Neural progenitor cell (in vitro differentiated cells): ENCODE measurements at regions not wholly inside any gene's neighbourhood (a gene's known extent, or its start where the extent isn't known, plus 50 kb on each side); places are given as distances from the start of the nearest gene placed in this dataset.
"Not testable (repeated sequence)": the region's sequence is repeated elsewhere in the genome, so short reads cannot be mapped to it uniquely, and the experiment has no call there.

ENCODE experiments used
- DNase-seq: peaks from one replicate; pipeline ENCODE4 v3.0.0-alpha.2; 2016; ENCODE audit warnings: low spot score
- H2AFZ ChIP-seq: fragments of 200-600 bp; sonication (generic); replicated peaks from 2 replicates; pipeline ENCODE4 v1.6.1; 2016; ENCODE audit warnings: antibody characterized with exemption
- H3F3A ChIP-seq: fragments of 200-600 bp; sonication (generic); 2 replicates; pipeline ENCODE4 v1.6.1; 2016; ENCODE audit warnings: antibody characterized with exemption, low read depth
- H3K27ac ChIP-seq: fragments of 200-600 bp; sonication (generic); 2 replicates; pipeline ENCODE4 v1.5.1; 2016; ENCODE audit warnings: mild to moderate bottlenecking
- H3K27me3 ChIP-seq: fragments of 200-600 bp; sonication (generic); 2 replicates; pipeline ENCODE4 v1.6.1; 2016; ENCODE audit warnings: mild to moderate bottlenecking, moderate library complexity
- H3K36me3 ChIP-seq: fragments of 200-600 bp; sonication (generic); 2 replicates; pipeline ENCODE4 v1.5.1; 2016
- H3K4me1 ChIP-seq: fragments of 200-600 bp; sonication (generic); 2 replicates; pipeline ENCODE4 v1.6.1; 2016; ENCODE audit warnings: mixed run types
- H3K4me2 ChIP-seq: fragments of 200-600 bp; sonication (generic); 2 replicates; pipeline ENCODE4 v1.6.1; 2016
- H3K4me3 ChIP-seq: fragments of 200-600 bp; sonication (generic); 2 replicates; pipeline ENCODE4 v1.5.1; 2016
- H3K79me2 ChIP-seq: fragments of 200-600 bp; sonication (generic); 2 replicates; pipeline ENCODE4 v1.6.1; 2016; ENCODE audit warnings: low read depth
- H3K9ac ChIP-seq: fragments of 200-600 bp; sonication (generic); 2 replicates; pipeline ENCODE4 v1.6.1; 2016
- H3K9me3 ChIP-seq: fragments of 200-600 bp; sonication (generic); 2 replicates; pipeline ENCODE4 v1.5.1; 2016; ENCODE audit warnings: low read depth
- H4K20me1 ChIP-seq: fragments of 200-600 bp; sonication (generic); 2 replicates; pipeline ENCODE4 v1.6.1; 2016; ENCODE audit warnings: low read depth
- H3K27ac Mint-ChIP-seq: 3 replicates; pipeline ENCODE4 v1.8.0; 2021; ENCODE audit warnings: mixed read lengths
- H3K27me3 Mint-ChIP-seq: 2 replicates; pipeline ENCODE4 v1.8.0; 2022; ENCODE audit warnings: low read depth, mild to moderate bottlenecking, inconsistent platforms, moderate library complexity, mixed read lengths; ENCODE audit not compliant: insufficient read depth
- H3K36me3 Mint-ChIP-seq: 3 replicates; pipeline ENCODE4 v1.8.0; 2021; ENCODE audit warnings: mixed read lengths
- H3K4me1 Mint-ChIP-seq: 3 replicates; pipeline ENCODE4 v1.8.0; 2021; ENCODE audit warnings: mixed read lengths
- H3K4me3 Mint-ChIP-seq: 3 replicates; pipeline ENCODE4 v1.8.0; 2021; ENCODE audit warnings: mild to moderate bottlenecking, moderate library complexity, mixed read lengths
- H3K9me3 Mint-ChIP-seq: 3 replicates; pipeline ENCODE4 v1.8.0; 2020; ENCODE audit warnings: mixed read lengths
- CTCF ChIP-seq: fragments of 200-600 bp; sonication (generic); IDR thresholded peaks from 2 replicates; pipeline ENCODE4 v1.5.1; 2017; ENCODE audit warnings: antibody characterized with exemption, mild to moderate bottlenecking
- EZH2 ChIP-seq: fragments of 200-600 bp; sonication (generic); IDR thresholded peaks from 2 replicates; pipeline ENCODE4 v1.6.1; 2017; ENCODE audit warnings: antibody characterized with exemption, mild to moderate bottlenecking, moderate library complexity
- EZH2phosphoT487 ChIP-seq: fragments of 200-600 bp; sonication (generic); IDR thresholded peaks from 2 replicates; pipeline ENCODE4 v1.6.1; 2017; ENCODE audit warnings: antibody characterized with exemption

DNA sequence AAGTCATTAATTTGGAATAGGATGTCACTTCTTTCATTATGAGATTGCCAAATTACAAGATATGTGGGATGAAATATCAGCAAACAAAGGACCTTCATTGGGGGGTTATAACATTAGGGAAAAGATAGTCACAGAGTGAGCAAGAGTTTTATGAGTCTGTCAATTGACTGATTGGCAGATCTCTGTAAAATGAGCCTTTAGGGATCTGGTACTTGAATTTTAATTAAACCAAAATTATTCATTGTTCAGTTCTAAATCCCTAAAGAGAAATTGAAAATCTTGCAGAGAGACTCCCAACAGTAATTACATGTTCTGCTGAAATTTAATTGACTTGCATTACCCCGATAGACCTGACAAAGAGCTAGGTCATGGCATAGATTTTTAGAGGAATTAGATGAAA is 768.1 kb upstream of the SPRY2 start:
- H3K4me2 ChIP-seq, result no peak overlapping the region
- Mint-ChIP-seq H3K4me1 (peaks cover 2% of the 10 kb centered on the region), H3K4me3 (no peak overlapping the region), H3K27me3 (peaks cover 2% of the 10 kb centered on the region), H3K27ac (no peak overlapping the region), H3K9me3 (no peaks in the 10 kb centered on the region), H3K36me3 (no peaks in the 10 kb centered on the region)
- H3K9me3 ChIP-seq, result no peaks in the 10 kb centered on the region
- TF ChIP-seq CTCF (no peak), EZH2 (no peak), EZH2phosphoT487 (no peak)
- no peaks in the 10 kb centered on the region for H4K20me1 ChIP-seq
- no peak overlapping the region for H3K4me3 ChIP-seq
- no peaks in the 10 kb centered on the region for H3K27me3 ChIP-seq
- DNase-seq, result no peak
- H3K36me3 ChIP-seq, result no peaks in the 10 kb centered on the region
- H3F3A ChIP-seq, result no peaks in the 10 kb centered on the region
- no peak overlapping the region for H3K9ac ChIP-seq
- H3K27ac ChIP-seq, result no peak overlapping the region
- no peak overlapping the region for H2AFZ ChIP-seq
- no peaks in the 10 kb centered on the region for H3K79me2 ChIP-seq
- no peaks in the 10 kb centered on the region for H3K4me1 ChIP-seq

DNA sequence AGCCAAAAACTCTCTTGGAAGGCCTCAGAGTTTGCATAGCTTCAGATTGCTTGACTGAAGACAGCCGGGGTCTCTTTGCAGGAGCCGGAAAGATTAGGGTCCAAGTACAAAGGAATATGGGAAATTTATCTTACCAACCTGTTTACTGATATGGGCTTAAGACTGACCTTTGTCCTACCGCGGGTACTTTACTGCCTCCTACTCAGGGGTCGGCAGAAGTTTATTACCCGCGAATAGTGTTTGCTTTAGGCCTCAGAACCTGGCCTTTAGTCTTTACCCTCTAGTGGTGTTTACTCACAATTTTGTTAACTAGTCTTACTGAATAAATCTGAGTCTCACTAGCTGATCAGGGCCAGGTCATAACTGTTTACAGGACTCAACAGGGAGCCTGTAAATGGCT is 765.4 kb upstream of the SPRY2 start:
- Mint-ChIP-seq H3K27ac (no peak overlapping the region), H3K27me3 (peaks cover 2% of the 10 kb centered on the region), H3K4me1 (peaks cover 10% of the 10 kb centered on the region), H3K9me3 (peaks cover 6% of the 10 kb centered on the region), H3K36me3 (no peaks in the 10 kb centered on the region), H3K4me3 (no peak overlapping the region)
- Histone ChIP-seq H3K9ac (no peak overlapping the region), H3K4me1 (no peaks in the 10 kb centered on the region), H2AFZ (no peak overlapping the region), H3K27ac (no peak overlapping the region), H3K4me3 (no peak overlapping the region), H3K36me3 (no peaks in the 10 kb centered on the region), H3K9me3 (no peaks in the 10 kb centered on the region), H3K27me3 (no peaks in the 10 kb centered on the region), H4K20me1 (no peaks in the 10 kb centered on the region), H3K79me2 (no peaks in the 10 kb centered on the region), H3K4me2 (no peak overlapping the region), H3F3A (no peaks in the 10 kb centered on the region)
- TF ChIP-seq CTCF (no peak), EZH2phosphoT487 (no peak), EZH2 (no peak)
- no peak for DNase-seq

GRCh38 chr13:81104035-81104715 is 763.2 kb upstream of the SPRY2 start:
- peaks cover 2% of the 10 kb centered on the region for H3K27me3 Mint-ChIP-seq
- H3K4me3 Mint-ChIP-seq, result no peak overlapping the region
- Histone ChIP-seq H3K9ac (no peak overlapping the region), H4K20me1 (no peaks in the 10 kb centered on the region), H2AFZ (peak overlapping the region; percentile 69), H3K4me1 (no peaks in the 10 kb centered on the region), H3K9me3 (no peaks in the 10 kb centered on the region), H3K4me2 (no peak overlapping the region), H3F3A (no peaks in the 10 kb centered on the region), H3K79me2 (no peaks in the 10 kb centered on the region), H3K4me3 (no peak overlapping the region), H3K27ac (no peak overlapping the region), H3K27me3 (no peaks in the 10 kb centered on the region), H3K36me3 (no peaks in the 10 kb centered on the region)
- no peak overlapping the region for H3K27ac Mint-ChIP-seq
- H3K9me3 Mint-ChIP-seq, result peaks cover 9% of the 10 kb centered on the region
- H3K36me3 Mint-ChIP-seq, result no peaks in the 10 kb centered on the region
- DNase-seq, result no peak
- H3K4me1 Mint-ChIP-seq, result peaks cover 10% of the 10 kb centered on the region
- TF ChIP-seq EZH2, result no peak
- TF ChIP-seq EZH2phosphoT487, result no peak
- TF ChIP-seq CTCF, result no peak

DNA sequence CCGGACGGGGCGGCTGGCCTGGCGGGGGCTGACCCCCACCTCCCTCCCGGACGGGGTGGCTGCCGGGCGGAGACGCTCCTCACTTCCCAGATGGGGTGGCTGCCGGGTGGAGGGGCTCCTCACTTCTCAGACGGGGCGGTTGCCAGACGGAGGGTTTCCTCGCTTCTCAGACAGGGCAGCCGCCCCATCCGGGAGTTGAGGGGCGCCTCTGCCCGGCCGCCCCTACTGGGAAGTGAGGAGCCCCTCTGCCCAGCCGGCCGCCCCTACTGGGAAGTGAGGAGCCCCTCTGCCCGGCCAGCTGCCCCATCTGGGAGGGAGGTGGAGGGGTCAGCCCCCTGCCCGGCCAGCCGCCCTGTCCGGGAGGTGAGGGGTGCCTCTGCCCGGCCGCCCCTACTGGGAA is 761.1 kb upstream of the SPRY2 start:
- H3K27ac Mint-ChIP-seq, H3K27me3 ChIP-seq, H3K4me1 Mint-ChIP-seq, H3K4me3 ChIP-seq, H3K4me1 ChIP-seq, H4K20me1 ChIP-seq, H3K36me3 ChIP-seq, DNase-seq, H3K4me2 ChIP-seq, H3K36me3 Mint-ChIP-seq, H3K79me2 ChIP-seq, H3K27ac ChIP-seq, H3F3A ChIP-seq, H3K9me3 ChIP-seq, H3K9me3 Mint-ChIP-seq, H3K27me3 Mint-ChIP-seq, H3K9ac ChIP-seq, H3K4me3 Mint-ChIP-seq, H2AFZ ChIP-seq: not testable (repeated sequence)
